Kidney capillary endothelial cell (primary cell): ENCODE measurements at regions not wholly inside any gene's neighbourhood (a gene's known extent, or its start where the extent isn't known, plus 50 kb on each side); places are given as distances from the start of the nearest gene placed in this dataset.
"Not testable (repeated sequence)": the region's sequence is repeated elsewhere in the genome, so short reads cannot be mapped to it uniquely, and the experiment has no call there.

Source experiments
- DNase-seq: peaks from one replicate; pipeline ENCODE4 v3.0.0-alpha.2; 2018; ENCODE audit warnings: low spot score

- no peak for DNase-seq
These were observed 607.3 kb downstream of the ANKRD50 start for GRCh38 chr4:124105212-124105611.

- no peak for DNase-seq
These were observed 601.1 kb downstream of the ANKRD50 start for GRCh38 chr4:124111411-124111810.

GRCh38 chr4:124111922-124112321 is 600.6 kb downstream of the ANKRD50 start:
- peak; percentile 71 for DNase-seq

GRCh38 chr4:124118061-124118460 is 594.5 kb downstream of the ANKRD50 start:
- DNase-seq = no peak

- DNase-seq = no peak
These were observed 591.0 kb downstream of the ANKRD50 start for GRCh38 chr4:124121461-124121971.

GRCh38 chr4:124123181-124123580 is 589.4 kb downstream of the ANKRD50 start:
- no peak for DNase-seq

- DNase-seq = no peak
These were observed 588.8 kb downstream of the ANKRD50 start for GRCh38 chr4:124123721-124124120.

GRCh38 chr4:124131324-124131723 is 581.2 kb downstream of the ANKRD50 start:
- DNase-seq = not testable (repeated sequence)

- DNase-seq = no peak
These were observed 580.4 kb downstream of the ANKRD50 start for GRCh38 chr4:124132161-124132560.

GRCh38 chr4:124133753-124134152 is 578.8 kb downstream of the ANKRD50 start:
- DNase-seq = no peak

GRCh38 chr4:124135409-124135813 is 577.1 kb downstream of the ANKRD50 start:
- DNase-seq = no peak

GRCh38 chr4:124139044-124139443 is 573.5 kb downstream of the ANKRD50 start:
- DNase-seq = no peak

- no peak for DNase-seq
These were observed 568.9 kb downstream of the ANKRD50 start for GRCh38 chr4:124143632-124144031.

- DNase-seq = no peak
These were observed 568.3 kb downstream of the ANKRD50 start for GRCh38 chr4:124144238-124144654.

GRCh38 chr4:124146068-124146467 is 566.5 kb downstream of the ANKRD50 start:
- DNase-seq = no peak

- DNase-seq = no peak
These were observed 561.5 kb downstream of the ANKRD50 start for GRCh38 chr4:124151031-124151430.

GRCh38 chr4:124152132-124152531 is 560.4 kb downstream of the ANKRD50 start:
- no peak for DNase-seq

GRCh38 chr4:124155239-124155638 is 557.3 kb downstream of the ANKRD50 start:
- DNase-seq = no peak

GRCh38 chr4:124157396-124158083 is 555.0 kb downstream of the ANKRD50 start:
- no peak for DNase-seq

- no peak for DNase-seq
These were observed 549.1 kb downstream of the ANKRD50 start for GRCh38 chr4:124163401-124163800.

GRCh38 chr4:124167602-124168001 is 544.9 kb downstream of the ANKRD50 start:
- no peak for DNase-seq

GRCh38 chr4:124169524-124169923 is 543.0 kb downstream of the ANKRD50 start:
- not testable (repeated sequence) for DNase-seq

- no peak for DNase-seq
These were observed 538.6 kb downstream of the ANKRD50 start for GRCh38 chr4:124173912-124174311.
